ENCODE measurements at regions not wholly inside any gene's neighbourhood (a gene's known extent, or its start where the extent isn't known, plus 50 kb on each side); places are given as distances from the start of the nearest gene placed in this dataset.
"Not testable (repeated sequence)": the region's sequence is repeated elsewhere in the genome, so short reads cannot be mapped to it uniquely, and the experiment has no call there.

DNA sequence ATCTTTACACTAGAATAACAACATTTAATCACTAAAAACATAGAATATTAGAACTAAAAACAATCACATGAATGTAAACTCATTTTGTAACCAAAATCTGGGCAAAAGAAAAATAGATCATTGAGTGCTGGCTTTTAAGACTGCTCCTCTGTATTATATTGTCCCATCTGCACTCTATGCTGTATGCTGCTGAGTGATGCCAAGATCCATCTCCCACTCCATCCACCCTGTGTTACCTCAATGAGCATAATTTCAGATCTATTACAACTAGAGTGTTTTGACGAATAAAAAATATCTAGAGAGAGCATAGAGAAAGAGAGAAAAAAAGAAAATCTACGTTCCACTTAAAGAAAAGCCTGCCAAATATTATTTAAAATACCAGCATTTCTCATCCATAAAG is 1060.4 kb downstream of the ZPLD1 start:
- DNase-seq (ENCODE audit: low spot score): no peak

DNA sequence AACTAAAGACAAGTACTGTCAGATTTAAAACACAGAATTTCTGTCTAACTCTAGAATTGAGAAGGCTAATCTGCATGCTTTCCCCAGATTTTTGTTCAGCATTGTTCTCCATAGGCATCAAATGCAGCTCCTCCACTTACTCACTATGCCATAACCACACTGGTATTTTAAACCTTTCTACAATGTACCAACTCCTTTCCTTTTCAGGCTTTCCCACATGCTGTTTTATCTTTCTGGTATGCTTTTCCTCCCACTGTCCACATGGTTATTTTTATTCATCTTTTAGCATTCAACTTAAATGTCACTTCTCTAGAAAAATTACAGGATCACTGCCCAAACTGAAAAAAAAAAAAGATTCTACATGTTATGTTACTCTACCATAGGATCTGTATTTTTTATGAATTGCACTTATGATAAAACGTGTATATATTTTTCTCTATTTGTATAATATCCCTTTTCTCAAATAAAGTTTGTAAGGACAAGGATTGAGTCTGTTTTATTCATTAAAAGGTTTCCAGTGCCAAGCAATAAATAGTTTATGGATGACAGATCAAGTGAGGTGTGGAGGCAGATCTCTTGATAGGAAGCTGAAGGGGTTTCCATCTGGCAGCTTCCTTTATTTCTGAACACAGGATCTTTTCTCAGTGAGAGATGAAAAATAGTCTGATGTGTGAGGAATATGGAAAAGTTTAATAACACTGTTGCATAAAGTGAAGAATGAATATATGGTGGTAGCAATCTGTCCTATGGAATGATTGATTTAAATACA is 1064.5 kb downstream of the ZPLD1 start:
- DNase-seq (ENCODE audit: low spot score): no peak

DNA sequence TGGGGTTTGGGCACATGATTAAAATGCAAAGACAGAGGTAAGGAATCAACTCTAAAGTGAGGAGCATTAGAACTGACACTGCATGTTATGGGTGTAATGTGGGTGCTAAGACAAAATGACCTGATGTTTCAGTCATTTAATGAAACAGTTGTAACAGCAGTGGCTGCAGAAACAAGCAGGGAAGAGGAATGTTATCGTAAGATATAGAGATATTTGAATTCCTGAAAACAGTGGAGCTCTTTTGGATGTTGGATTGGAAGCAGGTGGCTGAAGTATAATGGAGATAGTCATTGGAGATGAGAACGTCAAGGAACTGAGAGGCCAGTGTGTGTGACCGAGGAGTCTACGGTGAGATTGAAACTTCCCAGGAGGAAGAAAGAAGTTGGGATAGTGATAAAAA is 1065.2 kb downstream of the ZPLD1 start:
- DNase-seq (ENCODE audit: low spot score): no peak

DNA sequence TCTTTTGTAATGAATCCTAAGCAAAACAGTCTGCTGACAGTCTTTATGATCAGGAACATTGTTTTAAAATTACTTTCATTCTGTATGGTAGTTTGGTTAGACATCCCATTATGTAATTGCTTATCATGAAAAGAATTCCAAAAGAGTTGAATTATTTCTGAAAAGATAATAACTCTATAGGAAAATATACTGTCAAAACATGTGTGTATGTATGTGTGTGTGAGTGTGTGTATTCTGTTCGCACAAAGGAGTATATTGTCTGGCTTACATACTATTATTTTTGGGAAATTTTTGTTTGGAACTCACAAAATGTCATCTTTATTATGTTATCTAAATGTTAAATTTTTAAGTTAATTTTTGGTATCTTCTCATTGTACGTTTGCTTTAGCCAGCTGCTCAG is 1075.9 kb downstream of the ZPLD1 start:
- no peak for DNase-seq (ENCODE audit: low spot score)

DNA sequence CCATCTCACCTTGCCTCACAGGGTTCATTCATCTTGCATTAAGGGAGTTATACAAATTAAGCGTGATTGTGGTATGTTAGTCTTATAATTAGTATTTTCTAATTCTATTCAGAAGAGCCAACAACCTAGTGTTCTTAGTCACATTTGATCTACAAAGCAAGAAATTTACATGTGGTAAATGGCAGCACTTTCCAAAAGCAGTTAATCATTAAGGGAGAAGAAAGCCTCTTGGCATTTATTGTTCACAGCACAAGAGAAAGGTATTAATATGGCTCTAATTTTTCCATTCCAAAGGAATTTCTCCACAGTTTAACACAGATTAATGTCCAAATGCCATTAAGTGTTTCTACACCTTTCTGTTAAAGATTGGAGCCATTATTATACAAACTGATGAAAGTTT is 1077.1 kb downstream of the ZPLD1 start:
- no peak for DNase-seq (ENCODE audit: low spot score)

DNA sequence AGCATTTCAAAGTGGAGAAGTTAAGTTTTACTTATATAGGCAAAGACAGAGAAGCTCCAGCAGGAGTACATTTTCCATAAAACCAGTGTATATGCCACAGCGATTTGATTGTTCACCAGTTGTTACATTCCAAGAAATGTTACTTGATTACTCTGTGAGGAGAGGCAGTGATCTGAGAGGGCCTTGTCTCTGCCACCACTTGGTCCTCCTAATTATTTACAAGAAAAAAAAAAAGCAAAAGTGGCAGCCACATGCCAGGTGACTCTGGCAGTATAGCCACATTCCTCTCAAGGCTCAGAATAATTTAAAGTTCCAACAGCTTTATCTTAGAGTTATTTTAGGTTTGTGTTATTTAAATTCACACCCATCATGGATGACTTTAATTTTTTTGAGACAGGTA is 1077.8 kb downstream of the ZPLD1 start:
- no peak for DNase-seq (ENCODE audit: low spot score)

DNA sequence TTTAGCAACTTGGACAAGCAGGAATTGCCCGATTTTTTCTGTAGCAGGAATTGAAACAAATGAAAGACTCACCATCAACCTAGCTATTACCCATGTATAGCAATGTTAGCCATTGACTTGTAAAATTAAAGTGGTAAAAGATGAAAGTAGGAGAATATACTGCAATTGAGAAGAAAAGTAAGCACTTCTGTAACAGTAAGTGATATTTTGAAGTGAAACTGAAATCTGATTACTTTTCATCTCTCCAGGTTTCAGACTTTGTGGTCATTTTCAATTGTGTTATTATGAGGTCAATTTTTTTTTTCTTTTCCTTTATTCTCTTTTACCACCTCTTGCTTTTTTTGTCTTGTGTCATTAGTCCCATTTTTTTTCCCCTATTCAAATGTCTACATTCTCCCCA is 1078.2 kb downstream of the ZPLD1 start:
- DNase-seq (ENCODE audit: low spot score): no peak

DNA sequence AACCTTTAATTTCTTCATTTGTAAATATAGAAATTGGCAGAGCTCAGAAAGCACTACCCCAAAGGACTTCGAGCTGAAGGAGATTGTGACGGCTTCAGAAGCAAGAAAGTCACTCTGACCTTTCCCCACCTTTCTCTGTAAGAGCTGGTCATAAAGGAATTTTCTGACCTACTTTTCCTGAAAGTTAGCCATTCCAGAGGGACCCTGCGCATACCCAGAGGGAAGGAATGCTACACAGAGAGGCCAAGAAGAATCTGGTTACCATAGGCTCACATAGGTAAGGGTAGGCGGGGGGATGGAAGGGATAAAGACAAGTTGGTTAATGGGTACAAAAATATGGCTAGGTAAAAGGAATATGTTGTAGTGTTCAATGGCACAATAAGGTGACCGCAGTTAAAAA is 1080.3 kb downstream of the ZPLD1 start:
- no peak for DNase-seq (ENCODE audit: low spot score)

DNA sequence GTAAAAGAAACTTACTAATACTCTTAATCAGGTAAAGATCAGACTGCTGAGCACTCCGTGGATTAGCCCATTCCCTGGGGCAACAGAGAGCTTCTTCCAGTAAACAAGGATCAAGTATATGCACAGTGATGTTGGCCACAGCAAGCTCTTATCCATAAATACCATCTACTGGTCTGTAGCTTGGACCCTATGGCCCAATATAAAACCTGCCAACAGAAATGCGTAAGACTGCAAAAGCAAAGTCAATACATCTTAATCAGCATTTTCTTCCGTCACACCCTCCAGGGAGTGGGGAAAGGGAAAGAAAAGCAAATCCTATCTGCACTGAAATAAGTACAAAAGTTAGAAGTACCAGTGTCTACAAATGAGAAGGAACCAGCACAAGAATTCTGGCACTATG is 1082.1 kb downstream of the ZPLD1 start:
- DNase-seq (ENCODE audit: low spot score): no peak

DNA sequence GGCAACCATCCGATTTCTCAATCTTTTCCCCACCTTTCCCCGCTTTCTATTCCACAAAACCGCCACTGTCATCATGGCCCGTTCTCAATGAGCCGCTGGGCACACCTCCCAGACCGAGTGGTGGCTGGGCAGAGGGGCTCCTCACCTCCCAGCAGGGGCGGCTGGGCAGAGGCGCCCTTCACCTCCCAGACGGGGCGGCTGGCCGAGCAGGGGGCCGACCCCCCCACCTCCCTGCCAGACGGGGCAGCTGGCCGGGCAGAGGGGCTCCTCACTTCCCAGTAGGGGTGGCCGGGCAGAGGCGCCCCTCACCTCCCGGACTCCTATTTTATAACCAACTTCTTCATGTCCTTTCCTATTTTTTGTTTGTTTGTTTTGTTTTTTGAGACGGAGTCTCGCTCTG is 1096.5 kb downstream of the ZPLD1 start:
- DNase-seq (ENCODE audit: low spot score): not testable (repeated sequence)

DNA sequence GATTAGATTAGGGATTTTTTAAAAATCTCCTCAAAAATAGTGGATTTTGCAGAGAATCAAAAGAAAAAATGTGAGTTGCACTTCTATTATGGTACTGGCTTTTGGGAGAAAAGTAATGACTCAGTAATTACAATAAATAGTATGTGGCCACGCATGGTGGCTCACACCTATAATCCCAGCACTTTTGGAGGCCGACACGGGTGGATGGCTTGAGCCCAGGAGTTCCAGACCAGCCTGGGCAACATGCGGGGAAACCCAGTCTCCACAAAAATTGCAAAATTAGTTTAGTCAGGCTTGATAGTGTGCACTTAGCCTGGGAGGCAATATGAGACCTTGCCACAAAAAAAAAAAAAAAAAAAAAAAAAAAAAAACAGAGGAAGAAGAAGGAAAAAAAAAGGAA is 1098.2 kb downstream of the ZPLD1 start:
- no peak for DNase-seq (ENCODE audit: low spot score)

DNA sequence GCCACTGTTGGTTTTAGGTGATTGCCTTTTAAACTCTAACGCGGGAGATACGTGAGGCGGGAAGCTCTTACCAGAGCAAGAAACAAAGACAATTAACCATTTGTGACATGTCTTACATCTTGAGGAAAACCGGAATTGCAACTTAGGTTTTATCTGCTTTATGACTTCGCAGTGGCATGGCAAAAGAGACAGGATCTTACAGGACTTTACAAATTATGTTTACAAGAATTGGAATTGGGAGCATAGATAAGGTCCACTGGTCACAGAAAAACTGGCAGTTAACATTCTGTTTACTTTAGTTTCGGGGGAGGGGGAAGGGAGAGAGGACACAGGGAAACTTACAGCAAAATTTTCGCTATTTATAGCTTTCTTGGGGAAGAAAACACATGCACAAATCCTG is 1119.6 kb downstream of the ZPLD1 start:
- no peak for DNase-seq (ENCODE audit: low spot score)

DNA sequence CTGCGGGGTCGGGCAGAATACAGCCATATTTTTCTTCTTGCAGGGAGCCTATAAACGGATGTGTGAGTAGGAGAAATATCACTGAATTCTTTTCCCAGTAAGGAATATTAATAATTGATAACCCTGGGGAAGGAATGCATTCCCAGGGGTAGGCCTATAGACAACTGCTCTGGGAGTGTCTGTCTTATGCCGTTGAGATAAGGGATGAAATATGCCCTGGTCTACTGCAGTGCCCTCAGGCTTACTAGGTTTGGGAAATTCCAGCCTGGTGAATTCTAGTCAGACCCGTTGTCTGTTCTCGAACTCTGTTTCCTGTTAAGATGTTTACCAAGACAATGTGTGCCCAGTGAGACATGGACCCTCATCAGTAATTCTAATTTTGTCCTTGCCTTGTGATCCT is 1129.3 kb downstream of the ZPLD1 start:
- DNase-seq (ENCODE audit: low spot score): not testable (repeated sequence)

DNA sequence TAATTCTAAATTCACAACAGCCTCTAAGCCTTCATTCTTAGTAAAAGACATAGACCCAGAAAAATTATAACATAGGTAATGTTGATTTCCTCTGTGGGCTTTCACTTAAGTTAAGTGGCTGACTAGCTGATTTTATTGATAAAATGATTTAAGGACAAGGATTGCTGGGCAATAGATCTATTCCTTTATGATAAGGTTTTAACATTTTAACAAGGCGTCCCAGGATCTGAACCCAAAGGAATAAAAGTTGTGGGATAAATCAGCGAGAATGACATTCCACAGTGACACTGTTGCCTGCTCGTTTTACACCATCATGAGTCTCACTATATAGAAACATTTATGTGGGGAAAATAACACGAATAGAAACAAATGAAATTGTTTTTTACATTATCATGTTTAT is 1151.0 kb downstream of the ZPLD1 start:
- no peak for DNase-seq (ENCODE audit: low spot score)

DNA sequence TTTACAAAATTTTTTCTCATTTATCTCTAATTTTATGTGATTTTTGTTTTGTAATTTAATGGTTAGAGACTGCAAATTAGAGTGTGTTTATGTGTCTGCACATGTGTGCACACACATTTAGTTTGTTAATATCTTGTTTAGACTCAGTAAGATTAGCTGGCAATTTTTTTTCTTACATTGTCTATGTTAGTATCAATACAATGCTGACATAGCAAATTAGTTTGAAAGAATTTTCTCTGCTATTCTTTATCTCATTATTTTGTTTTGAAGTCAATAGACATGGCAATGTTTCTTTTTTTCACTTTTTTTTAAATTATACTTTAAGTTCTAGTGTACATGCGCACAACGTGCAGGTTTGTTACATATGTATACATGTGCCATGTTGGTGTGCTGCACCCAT is 1155.0 kb downstream of the ZPLD1 start:
- DNase-seq (ENCODE audit: low spot score): no peak

DNA sequence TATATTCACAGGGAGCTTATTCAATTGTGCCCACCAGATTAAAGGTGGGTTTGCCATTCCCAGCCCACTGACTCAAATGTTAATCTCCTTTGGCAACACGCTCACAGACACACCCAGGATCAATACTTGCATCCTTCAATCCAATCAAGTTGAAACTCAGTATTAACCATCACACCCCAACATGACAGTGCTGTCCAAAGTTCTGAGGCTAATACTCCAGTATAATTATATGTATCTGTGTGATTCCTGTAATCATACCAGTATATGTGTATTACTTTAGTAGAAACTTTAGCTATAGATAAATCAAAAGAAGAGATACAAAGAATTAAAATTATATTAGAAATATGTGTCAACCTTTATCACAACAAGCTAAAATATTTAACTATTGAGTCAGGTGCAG is 1166.0 kb downstream of the ZPLD1 start:
- no peak for DNase-seq (ENCODE audit: low spot score)

DNA sequence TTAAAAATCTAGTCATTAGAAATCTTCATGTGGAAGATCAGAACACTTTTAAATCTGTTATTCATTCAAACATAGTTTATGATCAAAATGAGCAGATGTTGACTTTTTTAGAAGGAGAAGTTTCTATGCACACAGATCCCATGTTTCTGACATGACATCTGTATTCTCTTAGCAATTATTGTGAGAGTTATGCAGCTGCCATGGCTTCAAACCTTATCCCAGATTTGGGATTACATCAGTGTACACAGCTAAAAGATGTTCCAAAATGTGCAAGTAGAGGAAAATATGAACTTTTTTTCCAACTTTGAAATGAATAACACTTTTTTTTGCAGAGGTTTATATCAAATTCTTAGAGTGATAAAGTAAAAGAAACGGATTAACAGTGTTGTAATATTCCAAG is 1166.9 kb downstream of the ZPLD1 start:
- no peak for DNase-seq (ENCODE audit: low spot score)

DNA sequence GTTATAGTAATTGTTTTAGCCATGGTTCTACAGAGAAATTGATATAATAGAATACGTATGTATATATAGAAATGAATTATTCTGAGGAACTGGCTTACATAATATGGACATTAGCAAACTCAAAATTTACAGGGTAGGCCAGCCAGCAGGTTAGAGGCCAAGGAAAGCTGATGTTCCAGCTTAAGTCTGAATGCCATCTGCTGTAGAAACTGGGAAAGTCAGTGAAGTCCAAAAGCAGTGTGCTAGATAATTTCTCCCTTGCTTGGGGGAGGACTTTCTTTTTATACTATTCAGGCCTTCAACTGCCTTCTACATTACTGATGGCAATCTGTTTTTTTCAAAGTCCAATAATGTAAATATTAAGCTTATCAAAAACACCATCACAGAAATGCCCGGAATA is 1174.7 kb downstream of the ZPLD1 start:
- no peak for DNase-seq (ENCODE audit: low spot score)

DNA sequence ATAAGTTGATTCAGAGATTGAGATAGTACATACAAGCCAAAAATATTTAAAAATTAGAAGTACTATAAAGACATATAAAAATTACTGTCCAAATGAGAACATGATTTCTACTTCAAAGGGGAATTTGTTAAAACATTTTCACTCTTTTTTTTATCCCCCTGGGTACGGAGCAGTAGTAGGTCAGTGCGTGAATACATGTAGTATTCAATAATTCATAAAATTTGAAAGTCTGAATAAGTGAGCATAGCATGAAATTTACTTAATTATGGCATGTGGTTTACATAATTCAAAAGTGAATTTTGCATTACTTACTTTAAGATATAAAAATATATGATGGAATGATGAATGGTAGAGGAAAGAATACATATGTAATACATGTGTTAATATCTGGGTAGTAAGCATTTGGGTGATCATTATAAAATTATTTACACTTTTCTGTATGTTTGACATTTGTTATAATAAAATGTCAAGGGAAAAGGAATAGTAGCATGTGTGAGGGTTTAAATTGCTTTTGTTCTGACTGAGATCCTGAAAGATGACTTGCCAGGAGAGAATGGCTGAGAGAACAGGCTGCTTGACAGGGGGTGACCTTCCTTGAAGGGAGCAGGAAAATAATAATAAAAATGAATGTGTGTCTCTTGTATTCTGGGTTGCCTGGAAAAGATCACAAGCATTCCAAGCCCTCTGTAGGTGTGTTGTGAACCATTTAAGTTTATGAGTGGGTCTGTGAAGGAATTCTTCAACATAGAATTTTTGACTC is 1178.8 kb downstream of the ZPLD1 start:
- DNase-seq (ENCODE audit: low spot score): no peak

DNA sequence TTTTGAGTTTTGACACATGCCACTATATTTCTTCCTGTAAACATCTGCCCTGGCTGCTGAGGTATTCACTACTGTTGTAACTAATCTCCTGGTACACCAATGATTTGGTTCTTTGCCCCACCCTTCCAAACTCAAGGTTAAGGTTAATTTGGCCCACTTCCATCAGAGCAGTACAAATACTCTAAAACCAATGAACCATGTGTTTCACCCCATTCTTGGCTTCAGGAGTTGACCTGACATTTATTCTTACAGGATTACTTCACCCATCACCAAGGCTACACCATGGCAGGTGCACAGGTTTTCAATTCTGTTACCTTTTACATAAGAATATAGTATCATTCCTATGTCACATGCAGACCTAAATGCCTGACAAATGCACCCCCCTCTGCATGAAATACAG is 1179.9 kb downstream of the ZPLD1 start:
- no peak for DNase-seq (ENCODE audit: low spot score)

DNA sequence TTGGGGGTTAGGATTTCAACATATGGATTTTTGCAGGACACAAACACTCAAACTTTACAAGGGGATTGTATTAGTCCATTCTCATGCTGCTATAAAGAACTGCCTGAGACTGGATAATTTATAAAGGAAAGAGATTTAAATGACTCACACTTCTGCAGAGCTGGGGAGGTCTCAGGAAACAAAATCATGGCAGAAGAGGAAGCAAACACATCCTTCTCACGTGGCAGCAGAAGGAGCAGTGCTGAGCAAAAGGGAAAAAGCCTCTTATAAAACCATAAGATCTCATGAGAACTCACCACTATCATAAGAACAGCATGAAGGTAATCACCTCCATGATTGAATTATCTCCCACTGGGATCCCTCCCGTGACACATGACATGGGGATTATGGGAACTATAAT is 1183.1 kb downstream of the ZPLD1 start:
- no peak for DNase-seq (ENCODE audit: low spot score)

DNA sequence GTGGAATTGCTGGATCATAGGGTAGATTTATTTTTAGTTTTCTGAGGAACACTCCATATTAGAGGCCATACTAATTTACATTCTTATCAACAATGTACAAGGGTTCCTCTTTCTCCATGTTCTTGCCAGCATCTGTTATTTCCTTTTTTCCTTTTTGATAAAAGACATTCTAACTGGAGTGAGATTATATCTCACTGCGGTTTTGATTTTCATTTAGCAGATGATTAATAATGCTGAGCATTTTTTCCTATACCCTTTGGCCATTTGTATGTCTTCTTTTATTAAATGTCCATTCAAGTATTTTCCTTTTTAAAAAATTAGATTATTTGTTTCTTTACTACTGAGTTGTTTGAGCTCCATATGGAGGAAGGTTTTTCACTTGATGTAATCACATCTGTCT is 1189.5 kb downstream of the ZPLD1 start:
- DNase-seq (ENCODE audit: low spot score): no peak

DNA sequence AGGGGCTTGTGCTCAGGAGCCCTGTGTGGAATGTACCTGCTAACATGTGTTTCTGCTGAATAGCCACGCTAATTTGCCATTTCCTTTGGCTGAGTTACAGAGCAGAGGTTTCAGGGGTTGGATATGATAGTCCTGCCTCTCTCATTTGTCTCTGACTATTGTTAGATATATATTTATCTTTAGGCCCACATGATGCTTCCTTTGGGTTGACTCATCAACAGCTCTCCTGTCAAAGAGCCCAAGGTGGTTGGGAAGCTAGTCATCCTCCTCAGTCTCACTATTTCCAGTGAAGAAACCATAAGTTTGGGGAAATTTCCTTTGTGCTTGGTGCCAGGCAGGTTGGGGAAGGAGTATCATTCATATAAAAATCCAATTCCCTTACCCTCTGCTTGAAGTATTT is 1194.6 kb downstream of the ZPLD1 start:
- no peak for DNase-seq (ENCODE audit: low spot score)

DNA sequence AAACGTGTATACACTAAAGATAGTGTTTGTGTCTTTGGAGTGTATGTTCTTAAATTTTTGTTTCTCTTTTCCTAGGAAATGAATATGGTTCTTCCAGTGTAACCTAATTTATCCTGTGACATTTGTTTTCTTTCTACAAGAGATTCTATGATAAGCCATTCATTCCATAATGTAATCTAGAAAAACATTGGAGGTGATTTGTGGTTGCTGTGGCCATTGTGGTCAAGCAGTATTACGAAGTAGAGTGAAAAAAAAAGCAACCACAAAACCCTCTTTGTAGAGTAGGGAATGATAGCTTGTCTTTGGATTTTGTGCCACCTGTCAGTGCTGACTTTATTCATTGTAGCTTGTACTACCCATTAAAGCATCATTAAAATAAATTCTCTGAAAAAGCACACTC is 1209.6 kb downstream of the ZPLD1 start:
- no peak for DNase-seq (ENCODE audit: low spot score)

Data from ecto neural progenitor cell (in vitro differentiated cells).